GM08714 (cell line): ENCODE measurements at regions not wholly inside any gene's neighbourhood (a gene's known extent, or its start where the extent isn't known, plus 50 kb on each side); places are given as distances from the start of the nearest gene placed in this dataset.
"Not testable (repeated sequence)": the region's sequence is repeated elsewhere in the genome, so short reads cannot be mapped to it uniquely, and the experiment has no call there.

Experiments
- H3K4me3 ChIP-seq: fragments of 200-500 bp; sonication (Bioruptor generic); 2 replicates; pipeline ENCODE4 v1.5.1; 2014; ENCODE audit warnings: mild to moderate bottlenecking, low read length, inconsistent platforms
- ZNF274 ChIP-seq: IDR thresholded peaks from 2 replicates; pipeline ENCODE4 v1.6.1; 2012; ENCODE audit warnings: mild to moderate bottlenecking, low read depth, low read length

DNA sequence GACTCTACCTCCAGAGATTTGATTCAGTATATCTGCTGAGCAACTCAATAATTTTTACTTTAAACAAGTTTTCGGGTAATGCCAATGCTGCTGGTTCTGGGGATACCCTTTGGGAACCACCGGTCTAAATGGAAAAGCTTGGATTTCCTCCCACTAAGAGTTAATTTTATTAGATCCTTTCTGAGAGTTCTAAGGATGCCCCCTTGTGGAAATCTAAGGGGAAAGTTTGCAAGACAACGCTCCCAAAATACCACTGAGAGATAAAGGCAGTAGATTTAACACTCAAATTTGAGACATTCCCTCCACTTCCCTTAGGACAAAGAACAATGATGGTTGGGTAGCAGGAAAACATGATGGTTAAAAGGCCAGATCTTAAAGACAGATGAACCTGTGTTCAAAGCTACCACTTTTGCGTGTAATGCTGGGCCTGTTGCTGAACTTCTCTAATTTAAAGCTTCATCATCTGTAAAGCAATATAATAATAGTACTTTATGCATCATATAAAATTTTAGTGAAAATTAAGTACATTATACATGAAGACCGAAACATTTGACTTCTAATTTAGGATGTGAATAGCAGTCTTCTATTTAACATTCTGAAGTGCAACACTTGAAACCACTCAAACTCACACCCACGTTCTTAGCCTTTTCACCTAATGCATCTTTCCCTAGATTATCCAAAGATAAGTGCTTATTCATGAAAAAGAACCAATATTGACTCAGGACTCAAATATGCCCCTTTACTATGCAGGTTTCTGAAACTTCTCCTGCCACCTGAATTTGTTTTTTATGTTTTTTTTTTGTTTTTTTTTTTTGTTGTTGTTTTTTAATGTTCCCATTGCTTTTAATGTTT lies 110.1 kb upstream of the LUZP2 start:
- no peak overlapping the region for H3K4me3 ChIP-seq
- no peak for TF ChIP-seq ZNF274

DNA sequence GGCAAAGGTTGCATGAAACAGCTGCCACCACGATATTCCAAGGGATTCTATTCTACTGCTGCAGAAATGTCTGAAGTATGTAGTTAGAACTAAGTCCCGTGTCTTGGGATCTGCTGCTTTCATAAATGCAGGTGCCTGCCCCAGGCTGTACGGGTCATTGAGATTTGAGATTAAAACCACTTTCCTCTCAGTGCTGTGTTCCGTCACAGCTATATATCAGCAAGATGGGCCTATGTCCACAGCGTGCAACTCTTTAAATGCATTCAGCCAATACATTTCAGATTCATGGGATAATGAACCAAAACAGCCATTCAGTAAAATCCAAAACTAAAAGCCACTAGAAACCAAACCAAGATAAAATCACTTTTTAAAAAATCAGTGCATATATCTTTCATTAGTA lies 107.3 kb upstream of the LUZP2 start:
- H3K4me3 ChIP-seq: no peak overlapping the region
- TF ChIP-seq ZNF274: no peak

DNA sequence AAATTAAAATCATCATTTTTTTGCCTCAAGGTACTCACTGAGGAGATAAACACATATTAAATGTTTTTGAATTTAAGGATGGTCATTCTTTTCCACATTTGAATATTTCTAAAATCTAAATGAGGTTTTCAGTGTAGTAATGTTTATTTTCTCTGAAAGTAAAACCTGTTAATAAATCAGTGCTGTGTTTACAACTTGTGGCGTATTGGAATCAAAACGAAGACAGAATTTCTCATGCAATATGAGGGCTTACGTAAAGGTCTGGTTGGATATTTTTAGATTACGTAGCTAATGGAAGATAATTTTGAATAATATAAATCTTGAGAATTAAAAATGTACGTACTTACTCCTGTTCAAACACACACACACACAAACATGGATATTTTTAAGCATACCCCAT lies 106.8 kb upstream of the LUZP2 start:
- TF ChIP-seq ZNF274: no peak
- H3K4me3 ChIP-seq: no peak overlapping the region

DNA sequence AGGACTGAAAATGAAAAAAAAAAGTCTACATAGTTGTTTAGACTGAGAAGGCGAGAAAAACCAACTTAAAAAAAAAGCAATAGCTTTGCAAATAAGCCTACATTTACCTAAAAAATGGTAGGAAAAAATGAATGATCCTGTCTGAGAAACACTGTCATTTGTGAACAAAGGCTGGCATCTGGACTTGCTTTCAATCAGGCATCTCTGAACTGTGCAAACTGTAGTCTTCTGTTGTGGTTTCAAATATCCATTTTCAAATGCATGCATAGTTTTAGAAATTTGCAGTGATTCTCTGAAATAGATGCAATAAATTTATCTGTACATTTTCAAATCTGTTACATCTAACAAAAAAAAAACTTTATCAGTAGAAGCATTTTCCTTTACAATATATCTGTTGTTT lies 106.1 kb upstream of the LUZP2 start:
- no peak overlapping the region for H3K4me3 ChIP-seq
- no peak for TF ChIP-seq ZNF274

DNA sequence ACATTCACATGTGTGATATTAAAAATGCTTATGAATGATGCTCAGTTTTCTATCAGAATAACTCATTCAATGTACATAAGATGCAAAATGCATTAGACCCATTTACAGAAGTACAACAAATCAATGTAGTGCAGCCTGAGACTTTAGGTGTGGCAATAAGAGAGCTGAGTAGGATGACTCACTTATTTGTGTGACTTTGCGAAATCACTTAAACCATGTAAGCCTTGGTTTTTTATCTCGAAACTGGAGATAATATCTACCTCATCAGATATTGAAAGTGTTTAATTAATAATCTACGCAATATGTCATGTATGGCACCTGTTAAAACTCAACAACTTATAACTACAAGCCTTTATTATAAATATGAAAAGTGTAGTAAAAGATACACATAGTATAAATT lies 105.7 kb upstream of the LUZP2 start:
- H3K4me3 ChIP-seq: no peak overlapping the region
- TF ChIP-seq ZNF274: no peak

DNA sequence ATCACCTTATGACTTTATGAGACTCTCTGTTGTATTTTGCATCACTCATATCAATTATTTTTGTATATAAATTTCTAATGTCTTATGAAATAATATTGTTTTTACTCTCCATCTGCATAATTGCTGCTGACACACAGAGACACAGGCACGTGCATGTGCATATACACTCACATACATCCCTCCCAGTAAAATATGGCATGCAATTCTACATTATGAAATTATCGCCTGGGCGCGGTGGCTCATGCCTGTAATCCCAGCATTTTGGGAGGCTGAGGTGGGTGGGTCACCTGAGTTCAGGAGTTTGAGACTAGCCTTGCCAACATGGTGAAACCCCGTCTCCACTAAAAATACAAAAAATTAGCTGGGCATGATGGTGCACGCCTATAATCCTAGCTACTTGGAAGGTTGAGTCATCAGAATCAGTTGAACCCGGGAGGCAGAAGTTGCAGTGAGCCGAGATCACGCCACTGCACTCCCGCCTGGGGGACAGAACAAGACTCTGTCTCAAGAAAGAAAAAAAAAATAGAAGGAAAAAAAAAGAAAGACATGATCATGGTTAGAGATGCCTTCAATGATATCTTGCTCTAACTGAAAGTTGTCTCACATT lies 96.7 kb upstream of the LUZP2 start:
- H3K4me3 ChIP-seq: no peak overlapping the region
- no peak for TF ChIP-seq ZNF274

DNA sequence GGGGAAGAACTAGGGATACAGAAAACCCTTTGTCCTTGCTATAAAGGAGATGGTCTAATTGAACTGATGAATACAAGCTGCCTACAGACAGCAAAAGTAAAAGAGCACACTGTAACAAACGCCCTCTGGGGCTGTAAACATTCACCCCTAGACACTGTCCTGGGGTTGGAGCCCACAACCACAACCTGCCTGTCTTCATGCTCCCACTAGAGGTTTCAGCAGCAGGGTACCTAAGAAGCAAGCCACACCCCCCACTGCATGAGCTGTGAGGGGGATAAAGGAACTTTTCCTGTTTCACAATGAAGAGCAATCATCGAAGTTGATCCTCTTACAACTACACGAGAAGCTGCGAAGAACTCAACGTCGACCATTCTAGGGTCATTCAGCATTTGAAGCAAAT lies 90.5 kb upstream of the LUZP2 start:
- TF ChIP-seq ZNF274: no peak
- no peak overlapping the region for H3K4me3 ChIP-seq

DNA sequence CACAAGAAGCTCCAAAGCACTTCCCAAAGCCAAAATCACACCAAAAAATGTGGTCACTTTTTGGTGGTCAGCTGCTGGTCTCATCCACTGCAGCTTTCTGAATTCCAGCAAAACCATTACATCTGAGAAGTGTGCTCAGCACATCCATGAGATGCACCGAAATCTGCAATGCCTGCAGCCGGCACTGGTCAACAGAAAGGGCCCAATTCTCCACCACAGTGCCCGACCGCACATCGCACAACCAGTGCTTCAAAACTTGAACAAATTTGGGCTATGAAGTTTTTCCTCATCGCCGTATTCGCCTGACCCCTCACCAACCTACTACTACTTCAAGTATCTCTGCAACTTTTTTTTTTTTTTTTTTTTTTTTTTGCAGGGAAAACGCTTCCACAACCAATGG lies 89.9 kb upstream of the LUZP2 start:
- no peak for TF ChIP-seq ZNF274
- H3K4me3 ChIP-seq: no peak overlapping the region

DNA sequence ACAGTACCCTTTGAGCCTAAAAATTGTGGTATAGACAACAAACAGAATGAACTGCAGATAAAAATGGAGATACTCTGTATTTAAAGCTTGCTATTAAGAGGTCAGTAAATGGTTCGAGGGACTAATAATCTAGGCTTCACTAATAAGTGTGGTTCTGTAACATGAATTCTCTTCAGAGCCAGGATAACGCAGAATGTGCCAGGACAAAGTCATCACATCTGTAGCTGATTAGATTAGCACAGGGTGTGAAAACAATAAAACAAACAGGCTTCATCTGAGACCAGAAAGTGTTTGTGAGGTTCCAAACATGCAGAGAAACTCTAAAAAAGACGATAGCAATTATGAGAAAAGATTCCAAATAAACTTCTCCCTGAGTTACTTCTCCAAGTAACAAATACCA lies 89.1 kb upstream of the LUZP2 start:
- no peak overlapping the region for H3K4me3 ChIP-seq
- TF ChIP-seq ZNF274: no peak

DNA sequence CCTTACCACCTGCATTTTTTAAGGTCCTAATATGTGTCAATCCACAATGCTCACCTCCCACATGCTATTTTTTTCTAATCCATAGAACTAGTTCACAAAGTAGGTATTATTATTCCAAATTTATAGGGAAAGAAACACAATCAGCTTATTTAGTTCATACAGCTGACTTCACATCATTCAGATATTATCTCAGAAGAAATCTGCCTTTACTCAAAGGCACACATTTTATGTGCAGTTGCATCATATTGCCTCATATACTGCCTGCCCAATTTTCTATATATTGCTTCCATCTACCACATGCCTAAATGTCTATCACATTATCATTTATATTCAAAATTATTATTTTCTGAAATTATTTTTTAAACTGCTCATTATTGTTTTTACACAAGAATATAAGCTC lies 88.7 kb upstream of the LUZP2 start:
- no peak overlapping the region for H3K4me3 ChIP-seq
- TF ChIP-seq ZNF274: no peak

DNA sequence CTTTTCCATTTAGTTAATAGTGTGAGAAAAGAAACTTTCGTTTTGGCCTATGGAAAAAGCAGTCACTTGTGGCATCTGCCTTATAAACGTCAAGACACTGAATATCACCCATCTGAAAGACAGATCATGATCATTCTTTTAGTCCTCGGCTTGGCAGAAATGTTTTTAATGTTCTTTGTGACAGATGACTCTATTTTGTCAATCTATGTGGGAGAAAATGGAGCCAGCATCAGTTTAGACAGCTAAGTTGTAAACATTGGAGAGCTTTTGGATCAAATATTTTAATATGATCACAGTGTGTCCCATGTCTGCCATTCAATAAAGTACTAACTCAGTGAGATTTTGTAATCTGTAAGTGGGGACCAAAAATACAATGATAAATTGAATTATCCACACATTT lies 85.1 kb upstream of the LUZP2 start:
- H3K4me3 ChIP-seq: no peak overlapping the region

DNA sequence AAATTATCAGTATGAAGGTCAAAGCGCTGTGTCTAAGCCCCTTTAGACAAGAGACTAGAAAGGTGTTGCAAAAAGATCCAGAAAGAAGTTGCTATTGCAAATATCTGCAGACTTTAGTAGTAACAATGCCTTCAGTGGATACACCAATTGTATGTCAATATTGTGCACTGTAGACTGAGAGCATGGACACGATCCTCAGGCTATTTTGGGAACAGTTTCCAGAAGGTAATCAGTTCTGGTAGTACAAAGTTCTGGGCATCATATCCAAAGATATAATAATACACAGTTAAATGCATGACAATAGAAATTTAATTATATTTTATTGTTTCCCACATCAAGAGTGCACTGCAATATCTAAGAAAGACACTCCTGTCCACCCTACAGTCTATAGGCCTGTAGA lies 84.1 kb upstream of the LUZP2 start:
- TF ChIP-seq ZNF274: no peak
- H3K4me3 ChIP-seq: no peak overlapping the region

More for the DNA sequence above, 85.1 kb upstream of the LUZP2 start:
- no peak for TF ChIP-seq ZNF274

DNA sequence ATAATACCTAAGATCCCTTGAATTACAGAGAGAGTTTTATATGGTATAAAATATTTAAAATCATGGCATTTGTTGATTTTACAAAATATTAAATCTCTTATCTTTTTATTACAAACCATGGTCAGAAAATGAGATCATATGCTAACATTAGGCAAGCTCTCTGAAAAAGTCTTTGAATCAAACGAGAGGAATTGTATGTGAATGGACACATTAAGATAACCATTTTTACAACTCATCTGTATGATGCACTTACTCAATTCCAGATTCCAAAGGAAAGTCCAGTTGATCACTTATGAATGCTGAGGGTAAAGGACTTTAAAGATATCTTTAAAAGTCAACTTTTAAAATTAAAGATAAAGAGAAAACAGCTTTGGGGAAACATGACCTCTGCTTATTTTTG lies 83.5 kb upstream of the LUZP2 start:
- no peak overlapping the region for H3K4me3 ChIP-seq
- TF ChIP-seq ZNF274: no peak

DNA sequence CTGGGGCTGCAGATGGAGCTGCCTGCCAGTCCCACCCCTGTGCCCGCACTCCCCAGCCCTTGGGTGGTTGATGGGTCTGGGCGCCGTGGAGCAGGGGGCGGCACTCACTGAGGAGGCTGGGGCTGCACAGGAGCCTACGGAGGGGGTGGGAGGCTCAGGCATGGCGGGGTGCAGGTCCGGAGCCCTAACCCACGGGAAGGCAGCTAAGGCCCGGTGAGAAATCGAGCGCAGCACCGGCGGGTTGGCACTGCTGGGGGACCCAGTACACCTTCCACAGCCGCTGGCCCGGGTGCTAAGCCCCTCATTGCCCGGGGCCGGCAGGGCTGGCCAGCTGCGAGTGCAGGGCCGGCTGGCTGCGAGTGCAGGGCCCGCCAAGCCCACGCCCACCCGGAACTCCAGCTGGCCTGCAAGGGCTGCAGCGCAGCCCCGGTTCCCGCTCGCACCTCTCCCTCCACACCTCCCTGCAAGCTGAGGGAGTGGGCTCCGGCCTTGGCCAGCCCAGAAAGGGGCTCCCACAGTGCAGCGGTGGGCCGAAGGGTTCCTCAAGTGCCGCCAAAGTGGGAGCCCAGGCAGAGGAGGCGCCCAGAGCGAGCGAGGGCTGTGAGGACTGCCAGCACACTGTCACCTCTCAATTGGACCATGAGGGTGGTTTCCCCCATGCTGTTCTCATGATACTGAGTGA lies 80.8 kb upstream of the LUZP2 start:
- not testable (repeated sequence) for H3K4me3 ChIP-seq

DNA sequence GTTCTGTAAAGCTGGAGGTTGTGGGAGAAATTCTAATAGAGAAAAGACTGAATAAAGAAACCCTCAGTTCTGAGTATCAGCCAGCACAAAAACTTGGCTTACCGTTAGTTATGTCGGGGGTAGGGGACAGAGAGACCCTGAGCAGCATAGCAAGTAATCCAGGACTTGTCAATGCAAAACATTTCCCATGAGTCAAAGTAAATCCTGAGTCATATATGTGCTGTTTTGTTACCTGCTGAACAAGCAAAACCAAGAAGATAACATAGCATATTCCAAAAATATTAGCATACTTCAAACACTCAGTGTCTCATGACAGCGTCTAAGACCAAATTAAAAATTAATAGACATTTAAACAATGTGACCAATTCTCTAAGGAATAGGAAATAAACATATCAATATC lies 75.1 kb upstream of the LUZP2 start:
- no peak for TF ChIP-seq ZNF274
- no peak overlapping the region for H3K4me3 ChIP-seq
